GM21423 (cell line): ENCODE measurements at regions not wholly inside any gene's neighbourhood (a gene's known extent, or its start where the extent isn't known, plus 50 kb on each side); places are given as distances from the start of the nearest gene placed in this dataset.

Experiments used
- ATAC-seq: cut with Tn5 transposase; IDR thresholded peaks from one replicate; pipeline ENCODE4 v1.9.1; 2021; ENCODE audit warnings: mild to moderate bottlenecking, moderate library complexity; ENCODE audit not compliant: unreplicated experiment

GRCh38 chr2:58686776-58687175 lies 445.7 kb upstream of the FANCL start:
- ATAC-seq, result no peak

- no peak for ATAC-seq
Measured at GRCh38 chr2:58680755-58681310, 439.7 kb upstream of the FANCL start.

- ATAC-seq, result no peak
Measured at GRCh38 chr2:58677748-58678147, 436.6 kb upstream of the FANCL start.

GRCh38 chr2:58671675-58672074 lies 430.6 kb upstream of the FANCL start:
- no peak for ATAC-seq

GRCh38 chr2:58669998-58670397 lies 428.9 kb upstream of the FANCL start:
- ATAC-seq, result no peak

GRCh38 chr2:58667137-58667774 lies 426.1 kb upstream of the FANCL start:
- ATAC-seq, result no peak

- ATAC-seq, result no peak
Measured at GRCh38 chr2:58666323-58666970, 425.3 kb upstream of the FANCL start.

GRCh38 chr2:58665154-58665553 lies 424.0 kb upstream of the FANCL start:
- no peak for ATAC-seq

GRCh38 chr2:58664523-58665151 lies 423.5 kb upstream of the FANCL start:
- no peak for ATAC-seq

- no peak for ATAC-seq
Measured at GRCh38 chr2:58660046-58660445, 418.9 kb upstream of the FANCL start.

- ATAC-seq, result no peak
Measured at GRCh38 chr2:58655152-58655551, 414.0 kb upstream of the FANCL start.

GRCh38 chr2:58651930-58652329 lies 410.8 kb upstream of the FANCL start:
- ATAC-seq, result no peak

GRCh38 chr2:58650781-58651180 lies 409.7 kb upstream of the FANCL start:
- no peak for ATAC-seq

- ATAC-seq, result no peak
Measured at GRCh38 chr2:58649756-58650155, 408.6 kb upstream of the FANCL start.

- ATAC-seq, result no peak
Measured at GRCh38 chr2:58645017-58645416, 403.9 kb upstream of the FANCL start.

- ATAC-seq, result no peak
Measured at GRCh38 chr2:58644451-58644850, 403.3 kb upstream of the FANCL start.

- ATAC-seq, result no peak
Measured at GRCh38 chr2:58641001-58641400, 399.9 kb upstream of the FANCL start.

- ATAC-seq, result no peak
Measured at GRCh38 chr2:58640042-58640441, 398.9 kb upstream of the FANCL start.

GRCh38 chr2:58638256-58638805 lies 397.2 kb upstream of the FANCL start:
- ATAC-seq, result no peak

GRCh38 chr2:58636872-58637271 lies 395.7 kb upstream of the FANCL start:
- no peak for ATAC-seq

GRCh38 chr2:58635801-58636375 lies 394.8 kb upstream of the FANCL start:
- no peak for ATAC-seq
